GM13977 (cell line): ENCODE measurements at regions not wholly inside any gene's neighbourhood (a gene's known extent, or its start where the extent isn't known, plus 50 kb on each side); places are given as distances from the start of the nearest gene placed in this dataset.

Experiments used
- DNase-seq: peaks from one replicate; pipeline ENCODE4 v3.0.0; 2012; ENCODE audit warnings: low spot score
- CTCF ChIP-seq: IDR thresholded peaks from 2 replicates; pipeline ENCODE4 v1.5.1; 2012; ENCODE audit warnings: mild to moderate bottlenecking, control low read depth; ENCODE audit not compliant: insufficient read depth; ENCODE audit errors: extremely low read depth, missing control alignments
- in situ Hi-C: fragments of 300-500 bp; cut with MboI; formaldehyde crosslinking; loops from one replicate; pipeline ENCODE4 v1.12.0; 2022; ENCODE audit warnings: low sequenced_read_pairs, low pct_unique_long_range_greater_than_20kb, mixed read lengths, inconsistent platforms; ENCODE audit not compliant: unreplicated experiment

GRCh38 chrX:39307488-39307887, 506.2 kb downstream of the MID1IP1 start:
- in situ Hi-C loops, result no loop called here

GRCh38 chrX:39308126-39308525, 506.9 kb downstream of the MID1IP1 start:
- in situ Hi-C loops, result no loop called here

More at GRCh38 chrX:39307488-39307887, 506.2 kb downstream of the MID1IP1 start:
- no peak for TF ChIP-seq CTCF
- no peak for DNase-seq

DNA sequence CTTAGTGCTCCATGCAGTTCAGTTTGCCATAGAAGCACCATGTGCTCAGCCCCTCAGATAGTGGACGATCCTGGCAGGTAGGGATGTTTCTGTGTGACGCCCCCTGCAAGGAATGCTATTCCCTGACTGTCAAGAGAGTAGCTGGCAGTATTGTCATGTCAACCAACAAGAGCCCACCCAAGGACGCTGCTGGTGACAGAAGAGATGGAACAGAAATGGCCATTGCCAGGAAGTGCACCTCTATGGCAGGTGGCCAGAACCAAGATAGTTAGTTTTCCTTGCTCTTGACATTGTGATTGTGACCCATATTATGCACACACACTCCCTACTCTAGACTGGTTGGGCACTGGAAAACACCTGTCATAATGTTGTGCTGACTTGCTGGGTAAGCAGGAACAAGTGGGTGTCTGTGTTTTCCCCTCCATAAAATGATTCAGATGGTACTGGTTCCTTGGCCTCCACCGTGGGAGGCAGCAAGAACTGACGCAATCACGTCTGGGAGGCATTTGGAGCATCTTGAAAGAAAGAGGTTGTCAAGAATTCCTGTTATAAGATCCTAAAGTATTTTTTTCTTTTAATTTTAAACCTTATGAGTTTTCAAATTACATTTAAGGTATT, 507.9 kb downstream of the MID1IP1 start:
- no peak for TF ChIP-seq CTCF
- in situ Hi-C loops, result no loop called here
- no peak for DNase-seq

More at GRCh38 chrX:39308126-39308525, 506.9 kb downstream of the MID1IP1 start:
- DNase-seq, result no peak
- TF ChIP-seq CTCF, result no peak

- TF ChIP-seq CTCF, result no peak
- DNase-seq, result no peak
- in situ Hi-C loops, result no loop called here
Observed at GRCh38 chrX:39309721-39310152, 508.5 kb downstream of the MID1IP1 start.

DNA sequence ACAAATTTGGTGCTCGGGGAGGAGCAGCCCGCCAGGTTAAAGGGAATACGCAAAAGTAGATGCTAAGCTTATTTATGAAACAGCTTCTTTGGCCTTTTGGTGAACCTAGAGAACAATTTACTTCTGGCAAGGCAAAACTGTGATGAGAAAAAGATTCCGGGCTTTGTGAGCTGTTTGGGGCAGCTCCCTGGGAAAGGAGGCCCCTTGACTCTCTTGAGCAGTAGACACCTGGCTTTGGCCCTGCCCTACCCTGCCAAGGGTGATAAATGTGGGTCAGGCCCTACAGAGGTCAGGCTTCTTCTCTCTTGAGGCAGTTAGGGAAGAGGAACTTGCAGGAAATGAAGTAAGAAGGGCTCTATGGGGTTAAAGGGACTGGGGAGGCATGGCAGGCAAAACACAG, 509.6 kb downstream of the MID1IP1 start:
- DNase-seq, result no peak
- in situ Hi-C loops, result no loop called here
- no peak for TF ChIP-seq CTCF

- DNase-seq, result no peak
- no peak for TF ChIP-seq CTCF
- in situ Hi-C loops, result no loop called here
Observed at GRCh38 chrX:39311646-39312045, 510.4 kb downstream of the MID1IP1 start.
